Activated CD4-positive, alpha-beta memory T cell treated with anti-CD3 and anti-CD28 coated beads for 36 hours (primary cell): ENCODE measurements at regions not wholly inside any gene's neighbourhood (a gene's known extent, or its start where the extent isn't known, plus 50 kb on each side); places are given as distances from the start of the nearest gene placed in this dataset.

Source experiments
- CTCF ChIA-PET: fragments of 350-600 bp; sonication (Branson Sonifier 250); formaldehyde crosslinking; loops from one replicate; lab custom pipeline; 2021; ENCODE audit warnings: antibody characterized with exemption, inconsistent platforms; lab: Charles Lee
- POLR2A ChIA-PET: fragments of 350-600 bp; sonication (Branson Sonifier 250); formaldehyde crosslinking; loops from one replicate; lab custom pipeline; 2021; ENCODE audit warnings: antibody characterized with exemption; lab: Charles Lee
- DNase-seq: peaks from one replicate; pipeline ENCODE4 v3.0.0-alpha.2; 2020
- H3K27ac Mint-ChIP-seq: one replicate; pipeline ENCODE4 v1.8.0; 2021; ENCODE audit warnings: mixed read lengths
- H3K27me3 Mint-ChIP-seq: one replicate; pipeline ENCODE4 v1.8.0; 2021; ENCODE audit warnings: mixed read lengths
- H3K36me3 Mint-ChIP-seq: one replicate; pipeline ENCODE4 v1.8.0; 2021; ENCODE audit warnings: mixed read lengths
- H3K4me1 Mint-ChIP-seq: one replicate; pipeline ENCODE4 v1.8.0; 2021; ENCODE audit warnings: low read depth, mixed read lengths
- H3K4me3 Mint-ChIP-seq: one replicate; pipeline ENCODE4 v1.8.0; 2021; ENCODE audit warnings: mild to moderate bottlenecking, mixed read lengths
- H3K9me3 Mint-ChIP-seq: one replicate; pipeline ENCODE4 v1.8.0; 2021; ENCODE audit warnings: mixed read lengths
- intact Hi-C: fragments of 100-400 bp; cut with micrococcal nuclease; formaldehyde crosslinking; loops from one replicate; pipeline ENCODE4 v1.15.1; 2023

DNA sequence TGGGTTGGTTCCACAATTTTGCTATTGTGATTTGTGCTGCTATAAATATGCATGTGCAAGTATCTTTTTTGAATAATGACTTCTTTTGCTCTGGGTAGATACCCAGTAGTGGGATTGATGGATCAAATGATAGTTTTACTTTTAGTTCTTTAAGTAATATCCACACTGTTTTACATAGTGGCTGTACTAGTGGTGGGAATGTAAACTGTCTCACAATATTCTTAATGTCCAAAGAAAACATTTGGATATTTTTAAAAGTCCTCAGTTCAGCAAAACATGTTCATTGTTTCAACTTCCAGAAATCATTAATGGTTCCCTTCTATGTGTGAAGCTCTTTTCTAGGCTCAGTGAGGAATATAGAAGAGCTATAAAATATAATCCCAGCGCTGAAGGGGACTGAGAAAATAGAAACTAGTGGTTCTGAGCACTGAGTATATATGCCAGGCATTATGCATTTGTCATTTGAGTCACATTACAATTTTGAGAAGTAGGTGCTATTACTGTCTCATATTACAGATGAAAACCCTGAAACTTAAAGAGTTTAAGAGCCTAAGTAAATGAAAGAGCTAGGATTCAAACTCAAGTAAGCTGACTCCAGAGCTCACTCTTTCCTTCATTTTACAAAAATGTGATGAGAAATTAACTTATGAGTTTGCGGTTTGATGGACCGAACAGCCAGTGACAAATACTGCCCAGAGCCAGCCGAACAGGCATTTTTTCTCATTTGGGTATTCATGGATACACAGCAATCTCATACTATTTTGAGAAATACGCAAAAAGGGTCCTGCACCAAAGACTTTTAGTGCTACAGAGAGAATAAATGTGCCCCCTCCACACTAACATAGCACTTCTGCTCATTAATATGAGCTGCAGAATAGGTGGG, 250.1 kb downstream of the TBX18 start:
- ChIA-PET POLR2A (no interaction called here), CTCF (no interaction called here)
- no peak for DNase-seq
- Mint-ChIP-seq H3K9me3 (no peaks in the 10 kb centered on the region), H3K4me3 (no peak overlapping the region), H3K36me3 (no peaks in the 10 kb centered on the region), H3K27me3 (no peaks in the 10 kb centered on the region), H3K27ac (no peak overlapping the region), H3K4me1 (no peaks in the 10 kb centered on the region)
- intact Hi-C loops, result no loop called here

DNA sequence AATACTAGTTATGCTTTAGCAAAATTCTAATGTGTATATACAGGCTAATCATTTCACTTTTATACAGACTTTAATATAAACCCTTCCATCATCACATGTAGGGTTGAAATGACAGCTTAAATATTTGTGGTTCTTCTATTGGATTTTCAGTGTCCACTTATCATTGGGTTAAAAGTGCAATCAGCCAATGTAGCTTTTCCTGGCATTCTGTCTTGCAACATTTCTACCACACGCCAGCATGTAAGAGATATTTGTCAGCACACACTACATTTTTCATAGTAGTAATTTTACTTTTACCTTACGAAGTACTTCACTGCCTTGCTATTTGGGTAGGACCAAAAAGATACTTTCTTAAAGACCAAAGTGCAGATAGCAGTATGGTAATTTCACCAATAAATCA, 252.0 kb downstream of the TBX18 start:
- Mint-ChIP-seq H3K27me3 (no peaks in the 10 kb centered on the region), H3K4me1 (no peaks in the 10 kb centered on the region), H3K27ac (no peak overlapping the region), H3K4me3 (no peak overlapping the region), H3K9me3 (no peaks in the 10 kb centered on the region), H3K36me3 (no peaks in the 10 kb centered on the region)
- ChIA-PET CTCF (no interaction called here), POLR2A (no interaction called here)
- no peak for DNase-seq
- intact Hi-C loops, result no loop called here

- H3K4me1 Mint-ChIP-seq, result no peaks in the 10 kb centered on the region
- ChIA-PET POLR2A (no interaction called here), CTCF (no interaction called here)
- intact Hi-C loops, result no loop called here
- no peaks in the 10 kb centered on the region for H3K27me3 Mint-ChIP-seq
- DNase-seq, result no peak
- no peak overlapping the region for H3K27ac Mint-ChIP-seq
- no peaks in the 10 kb centered on the region for H3K36me3 Mint-ChIP-seq
- no peak overlapping the region for H3K4me3 Mint-ChIP-seq
- H3K9me3 Mint-ChIP-seq, result no peaks in the 10 kb centered on the region
These were observed 252.5 kb downstream of the TBX18 start for GRCh38 chr6:84511929-84512328.

GRCh38 chr6:84508981-84509380, 255.4 kb downstream of the TBX18 start:
- Mint-ChIP-seq H3K4me1 (no peaks in the 10 kb centered on the region), H3K36me3 (no peaks in the 10 kb centered on the region), H3K27me3 (no peaks in the 10 kb centered on the region), H3K4me3 (no peak overlapping the region), H3K27ac (no peak overlapping the region), H3K9me3 (peaks cover 6% of the 10 kb centered on the region)
- DNase-seq, result no peak
- POLR2A ChIA-PET, result no interaction called here
- intact Hi-C loops, result no loop called here
- CTCF ChIA-PET, result no interaction called here

DNA sequence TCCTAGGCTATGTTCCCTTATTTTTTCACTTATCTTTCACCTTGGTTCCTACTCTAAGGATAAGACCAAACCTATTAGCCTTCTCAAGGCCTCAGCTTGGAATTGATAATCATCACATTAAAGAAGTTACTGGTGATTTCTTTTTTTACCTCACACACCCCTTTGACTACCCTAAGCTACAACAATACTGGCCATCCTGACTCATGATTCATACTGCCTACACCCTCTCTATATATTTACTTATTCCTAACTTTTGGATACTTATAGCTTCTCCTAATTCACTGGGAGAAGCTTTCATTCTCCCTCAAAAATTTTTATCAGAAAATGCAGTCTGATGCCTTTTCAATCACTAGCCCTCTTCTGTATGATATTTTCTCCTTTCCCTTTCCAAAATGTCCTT, 256.1 kb downstream of the TBX18 start:
- intact Hi-C loops, result no loop called here
- H3K27me3 Mint-ChIP-seq, result no peaks in the 10 kb centered on the region
- no peak overlapping the region for H3K4me3 Mint-ChIP-seq
- ChIA-PET CTCF (no interaction called here), POLR2A (no interaction called here)
- H3K36me3 Mint-ChIP-seq, result no peaks in the 10 kb centered on the region
- peaks cover 6% of the 10 kb centered on the region for H3K9me3 Mint-ChIP-seq
- H3K4me1 Mint-ChIP-seq, result no peaks in the 10 kb centered on the region
- no peak for DNase-seq
- H3K27ac Mint-ChIP-seq, result no peak overlapping the region

DNA sequence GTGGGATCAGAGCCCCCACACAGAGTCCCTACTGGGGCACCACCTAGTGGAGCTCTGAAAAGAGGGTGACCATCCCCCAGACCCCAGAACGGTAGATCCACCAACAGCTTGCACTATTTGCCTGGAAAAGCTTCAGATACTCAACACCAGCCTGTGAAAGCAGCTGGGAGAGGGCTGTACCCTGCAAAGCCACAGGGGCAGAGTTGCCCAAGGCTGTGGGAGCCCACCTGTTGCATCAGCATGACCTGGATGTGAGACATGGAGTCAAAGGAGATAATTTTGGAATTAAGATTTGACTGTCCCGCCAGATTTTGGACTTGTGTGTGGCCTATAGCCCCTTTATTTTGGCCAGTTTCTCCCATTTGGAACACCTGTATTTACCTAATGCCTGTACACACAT, 260.4 kb downstream of the TBX18 start:
- ChIA-PET POLR2A (no interaction called here), CTCF (no interaction called here)
- DNase-seq, result no peak
- Mint-ChIP-seq H3K27ac (no peak overlapping the region), H3K36me3 (no peaks in the 10 kb centered on the region), H3K4me3 (no peak overlapping the region), H3K9me3 (peaks cover 13% of the 10 kb centered on the region), H3K4me1 (no peaks in the 10 kb centered on the region), H3K27me3 (no peaks in the 10 kb centered on the region)
- intact Hi-C loops, result no loop called here

- H3K27ac Mint-ChIP-seq, result no peak overlapping the region
- intact Hi-C loops, result no loop called here
- ChIA-PET POLR2A (no interaction called here), CTCF (no interaction called here)
- H3K9me3 Mint-ChIP-seq, result peaks cover 9% of the 10 kb centered on the region
- DNase-seq, result no peak
- no peaks in the 10 kb centered on the region for H3K4me1 Mint-ChIP-seq
- H3K36me3 Mint-ChIP-seq, result no peaks in the 10 kb centered on the region
- H3K27me3 Mint-ChIP-seq, result no peaks in the 10 kb centered on the region
- H3K4me3 Mint-ChIP-seq, result no peak overlapping the region
These were observed 263.1 kb downstream of the TBX18 start for GRCh38 chr6:84501315-84501714.

DNA sequence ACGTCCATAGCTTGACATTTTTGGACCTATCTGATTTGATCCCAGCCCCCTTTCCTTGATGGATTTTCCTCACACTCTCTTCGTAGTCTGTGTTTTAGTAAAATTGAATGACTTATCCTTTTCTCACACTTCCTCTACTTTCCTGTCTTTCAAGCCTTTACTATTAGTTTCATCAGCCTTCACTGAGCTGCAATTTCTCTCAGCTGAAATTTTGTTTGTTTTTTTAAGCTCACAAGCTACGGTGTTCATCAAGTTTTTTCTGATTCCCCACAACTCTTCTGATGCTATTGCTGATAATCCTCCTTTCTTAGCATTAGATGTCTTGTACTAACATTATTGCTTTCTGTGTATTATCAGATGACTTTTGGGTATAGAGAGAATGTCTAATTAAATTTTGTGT, 263.7 kb downstream of the TBX18 start:
- no peak for DNase-seq
- CTCF ChIA-PET, result no interaction called here
- Mint-ChIP-seq H3K27ac (no peak overlapping the region), H3K27me3 (no peaks in the 10 kb centered on the region), H3K36me3 (no peaks in the 10 kb centered on the region), H3K9me3 (peaks cover 7% of the 10 kb centered on the region), H3K4me3 (no peak overlapping the region), H3K4me1 (no peaks in the 10 kb centered on the region)
- intact Hi-C loops, result no loop called here
- POLR2A ChIA-PET, result no interaction called here

DNA sequence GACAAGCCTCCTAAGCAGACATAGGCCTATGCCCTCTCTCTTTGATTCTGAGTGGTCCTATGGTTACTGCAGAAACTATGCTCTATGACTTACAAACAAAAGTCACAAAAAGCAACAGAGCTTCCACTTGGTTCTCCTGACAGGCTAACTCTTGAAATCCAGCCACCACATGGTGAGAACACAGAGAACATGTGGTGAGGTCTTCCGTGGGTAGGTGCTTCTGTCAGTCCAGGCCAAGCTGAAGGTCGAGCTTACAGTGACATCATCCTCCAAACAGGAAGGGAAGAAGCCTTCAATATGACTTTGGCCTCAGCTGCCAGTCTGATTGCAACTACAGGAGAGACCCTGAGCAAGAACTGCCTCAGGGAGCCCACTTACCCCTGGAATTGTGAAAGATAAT, 265.5 kb downstream of the TBX18 start:
- no peak for DNase-seq
- Mint-ChIP-seq H3K36me3 (no peaks in the 10 kb centered on the region), H3K4me1 (no peaks in the 10 kb centered on the region), H3K4me3 (no peak overlapping the region), H3K27me3 (no peaks in the 10 kb centered on the region), H3K9me3 (peaks cover 7% of the 10 kb centered on the region), H3K27ac (no peak overlapping the region)
- POLR2A ChIA-PET, result no interaction called here
- CTCF ChIA-PET, result no interaction called here
- intact Hi-C loops, result no loop called here

- Mint-ChIP-seq H3K27me3 (no peaks in the 10 kb centered on the region), H3K4me1 (no peaks in the 10 kb centered on the region), H3K4me3 (no peak overlapping the region), H3K36me3 (no peaks in the 10 kb centered on the region), H3K9me3 (peaks cover 4% of the 10 kb centered on the region), H3K27ac (no peak overlapping the region)
- intact Hi-C loops, result no loop called here
- no peak for DNase-seq
- POLR2A ChIA-PET, result no interaction called here
- CTCF ChIA-PET, result no interaction called here
These were observed 265.1 kb upstream of the CEP162 start for GRCh38 chr6:84492241-84493165.

- H3K27ac Mint-ChIP-seq, result no peak overlapping the region
- H3K36me3 Mint-ChIP-seq, result no peaks in the 10 kb centered on the region
- H3K4me3 Mint-ChIP-seq, result no peak overlapping the region
- peaks cover 4% of the 10 kb centered on the region for H3K9me3 Mint-ChIP-seq
- no peaks in the 10 kb centered on the region for H3K27me3 Mint-ChIP-seq
- intact Hi-C loops, result no loop called here
- CTCF ChIA-PET, result no interaction called here
- H3K4me1 Mint-ChIP-seq, result no peaks in the 10 kb centered on the region
- DNase-seq, result no peak
- POLR2A ChIA-PET, result no interaction called here
These were observed 262.2 kb upstream of the CEP162 start for GRCh38 chr6:84489598-84489997.

- Mint-ChIP-seq H3K36me3 (no peaks in the 10 kb centered on the region), H3K4me3 (no peak overlapping the region), H3K27ac (no peak overlapping the region), H3K4me1 (no peaks in the 10 kb centered on the region), H3K27me3 (no peaks in the 10 kb centered on the region), H3K9me3 (peaks cover 2% of the 10 kb centered on the region)
- no peak for DNase-seq
- CTCF ChIA-PET, result no interaction called here
- POLR2A ChIA-PET, result no interaction called here
- intact Hi-C loops, result no loop called here
These were observed 259.1 kb upstream of the CEP162 start for GRCh38 chr6:84486526-84486925.
